ENCODE measurements at regions not wholly inside any gene's neighbourhood (a gene's known extent, or its start where the extent isn't known, plus 50 kb on each side); places are given as distances from the start of the nearest gene placed in this dataset.
A peak's percentile ranks its signal among the peaks of the same experiment; 100 is the strongest.
"Not testable (repeated sequence)": the region's sequence is repeated elsewhere in the genome, so short reads cannot be mapped to it uniquely, and the experiment has no call there.

GRCh38 chr1:54468288-54469084 is 62.3 kb upstream of the SSBP3 start:
- DNase-seq; H3K27ac ChIP-seq (ENCODE audit: low read length); H3K36me3 ChIP-seq (ENCODE audit: insufficient read depth, low read length); H3K9ac ChIP-seq (ENCODE audit: low read depth, low read length); H3K79me2 ChIP-seq (ENCODE audit: insufficient read depth, low read length); H4K20me1 ChIP-seq (ENCODE audit: insufficient read depth, low read length); H3K4me2 ChIP-seq (ENCODE audit: insufficient read depth, low read length); H3K9me3 ChIP-seq (ENCODE audit: insufficient read depth, low read length, severe bottlenecking); H3K27me3 ChIP-seq (ENCODE audit: insufficient read depth, low read length, poor library complexity); H3K4me3 ChIP-seq (ENCODE audit: low read depth in 1 of 2, low read length in 2 of 2); H2AFZ ChIP-seq (ENCODE audit: low read depth, low read length); H3K4me1 ChIP-seq (ENCODE audit: insufficient read depth, low read length): not testable (repeated sequence)
- peak; percentile 36 for TF ChIP-seq CTCF (IDR thresholded peaks at IDR 0.05; ENCODE audit: borderline replicate concordance, extremely low read depth, low read length, poor library complexity, severe bottlenecking)
- ATAC-seq (ENCODE audit: insufficient read depth, low read depth) = peak; percentile 60; the same call in 2 of the 3 replicates

- H3K27ac ChIP-seq (ENCODE audit: low read length) = no peak overlapping the region
- DNase-seq = no peak
- H3K4me3 ChIP-seq (ENCODE audit: low read depth in 1 of 2, low read length in 2 of 2) = no peak overlapping the region
- no peak for ATAC-seq (ENCODE audit: insufficient read depth, low read depth)
- no peaks in the 10 kb centered on the region for H3K27me3 ChIP-seq (ENCODE audit: insufficient read depth, low read length, poor library complexity)
- no peak for TF ChIP-seq CTCF (IDR thresholded peaks at IDR 0.05; ENCODE audit: borderline replicate concordance, extremely low read depth, low read length, poor library complexity, severe bottlenecking)
- no peak for TF ChIP-seq EZH2 (IDR thresholded peaks at IDR 0.05; ENCODE audit: borderline replicate concordance, low read depth, low read length, severe bottlenecking)
- peaks cover 9% of the 10 kb centered on the region for H3K4me1 ChIP-seq (ENCODE audit: insufficient read depth, low read length)
- no peaks in the 10 kb centered on the region for H4K20me1 ChIP-seq (ENCODE audit: insufficient read depth, low read length)
- H2AFZ ChIP-seq (ENCODE audit: low read depth, low read length) = no peak overlapping the region
- H3K79me2 ChIP-seq (ENCODE audit: insufficient read depth, low read length) = no peaks in the 10 kb centered on the region
- no peak overlapping the region for H3K4me2 ChIP-seq (ENCODE audit: insufficient read depth, low read length)
- no peaks in the 10 kb centered on the region for H3K9me3 ChIP-seq (ENCODE audit: insufficient read depth, low read length, severe bottlenecking)
- no peak overlapping the region for H3K9ac ChIP-seq (ENCODE audit: low read depth, low read length)
- H3K36me3 ChIP-seq (ENCODE audit: insufficient read depth, low read length) = no peaks in the 10 kb centered on the region
Observed at GRCh38 chr1:54465351-54465811, 59.2 kb upstream of the SSBP3 start.

- no peak for TF ChIP-seq EZH2 (IDR thresholded peaks at IDR 0.05; ENCODE audit: borderline replicate concordance, low read depth, low read length, severe bottlenecking)
- no peak for TF ChIP-seq CTCF (IDR thresholded peaks at IDR 0.05; ENCODE audit: borderline replicate concordance, extremely low read depth, low read length, poor library complexity, severe bottlenecking)
- Histone ChIP-seq H2AFZ (ENCODE audit: low read depth, low read length) (no peak overlapping the region), H3K27me3 (ENCODE audit: insufficient read depth, low read length, poor library complexity) (no peaks in the 10 kb centered on the region), H3K4me3 (ENCODE audit: low read depth in 1 of 2, low read length in 2 of 2) (no peak overlapping the region), H3K9me3 (ENCODE audit: insufficient read depth, low read length, severe bottlenecking) (no peaks in the 10 kb centered on the region), H3K4me2 (ENCODE audit: insufficient read depth, low read length) (no peak overlapping the region), H4K20me1 (ENCODE audit: insufficient read depth, low read length) (no peaks in the 10 kb centered on the region), H3K27ac (ENCODE audit: low read length) (0 out of 2 replicates have a peak overlapping the region, but pooled peaks have one; percentile 6), H3K79me2 (ENCODE audit: insufficient read depth, low read length) (no peaks in the 10 kb centered on the region), H3K36me3 (ENCODE audit: insufficient read depth, low read length) (no peaks in the 10 kb centered on the region), H3K4me1 (ENCODE audit: insufficient read depth, low read length) (peaks cover 17% of the 10 kb centered on the region), H3K9ac (ENCODE audit: low read depth, low read length) (no peak overlapping the region)
- ATAC-seq (ENCODE audit: insufficient read depth, low read depth) (0 out of 3 replicates have a peak, but pooled peaks have one; percentile 13), DNase-seq (no peak)
Observed at GRCh38 chr1:54464477-54465146, 58.4 kb upstream of the SSBP3 start.
